GOT3 (cell line): ENCODE measurements at regions not wholly inside any gene's neighbourhood (a gene's known extent, or its start where the extent isn't known, plus 50 kb on each side); places are given as distances from the start of the nearest gene placed in this dataset.

Source experiments
- DNase-seq: peaks from one replicate; lab custom pipeline; 2025; ENCODE audit warnings: mixed read lengths; lab: John Stamatoyannopoulos, UW

DNA sequence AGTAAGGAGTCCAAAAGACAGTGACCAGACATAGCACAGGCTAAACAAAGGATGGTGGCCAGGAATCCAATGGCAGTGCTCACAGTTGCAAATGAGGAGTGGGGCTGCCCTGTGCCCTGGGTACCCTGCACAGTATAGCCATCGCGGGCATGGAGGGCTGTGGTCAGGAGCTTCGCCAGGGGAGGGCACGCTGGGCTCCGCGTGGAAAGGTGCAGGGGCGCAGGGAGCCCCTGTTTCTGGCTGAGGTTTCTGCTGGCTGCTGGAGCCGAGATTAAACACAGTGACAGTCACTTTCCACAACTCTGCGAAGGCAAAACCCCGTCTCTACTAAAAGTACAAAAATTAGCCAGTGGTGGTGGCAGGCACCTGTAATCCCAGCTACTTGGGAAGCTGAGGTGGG lies 194.7 kb downstream of the GALR1 start:
- DNase-seq: no peak

DNA sequence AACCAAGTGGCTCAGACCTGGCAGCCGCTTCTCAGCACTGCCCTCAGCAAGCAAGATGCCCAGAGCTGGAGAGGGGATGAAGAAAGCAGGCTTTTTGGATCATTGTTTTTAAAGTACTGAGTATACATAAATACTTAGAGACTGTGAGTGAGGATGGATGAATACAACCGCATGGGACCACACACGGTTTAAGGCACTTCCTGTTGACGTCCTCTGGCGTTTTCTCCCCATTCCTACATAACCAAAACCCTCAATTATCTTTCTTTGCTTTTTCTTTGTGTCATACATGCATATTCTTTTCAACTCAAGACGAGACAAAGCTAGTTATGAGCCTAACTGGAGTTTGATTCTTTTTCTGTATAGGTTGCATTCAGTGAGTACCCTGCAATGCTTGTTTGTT lies 198.4 kb downstream of the GALR1 start:
- no peak for DNase-seq

DNA sequence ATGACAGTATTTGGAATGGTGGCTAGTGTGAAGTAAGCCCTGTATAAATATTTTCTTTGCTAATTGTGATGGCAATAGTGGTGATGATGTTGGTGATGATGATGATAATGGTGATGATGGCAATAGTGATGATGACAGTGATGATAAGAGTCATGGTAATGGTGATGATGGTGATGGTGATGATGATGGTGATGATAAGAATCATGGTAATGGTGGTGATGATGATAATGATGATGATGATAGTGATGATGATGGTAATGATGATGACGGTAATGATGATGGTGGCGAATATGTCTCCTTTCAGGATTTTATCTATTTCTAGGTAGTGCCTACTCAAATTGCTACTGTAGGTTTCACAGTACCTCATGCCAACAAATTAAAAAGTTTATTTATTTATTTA lies 205.4 kb downstream of the GALR1 start:
- no peak for DNase-seq

DNA sequence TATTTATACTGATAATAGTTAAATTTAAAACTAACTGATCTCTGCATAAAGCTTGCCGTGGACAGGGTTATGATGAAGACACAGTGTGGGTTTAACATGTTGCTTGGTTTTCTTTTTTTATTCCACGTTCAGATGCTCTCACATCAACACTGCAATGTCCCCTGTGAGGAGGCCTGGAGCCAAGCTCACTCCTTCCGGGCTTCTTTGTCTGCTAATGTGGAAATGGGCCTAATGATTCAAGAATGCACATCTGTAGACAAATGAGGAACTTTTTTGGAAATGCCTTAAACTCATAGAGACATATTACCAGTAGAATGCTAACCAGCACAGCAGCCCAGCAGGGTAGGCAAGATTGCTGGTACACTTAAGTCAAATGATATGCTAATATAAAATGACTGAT lies 208.0 kb downstream of the GALR1 start:
- DNase-seq: no peak

DNA sequence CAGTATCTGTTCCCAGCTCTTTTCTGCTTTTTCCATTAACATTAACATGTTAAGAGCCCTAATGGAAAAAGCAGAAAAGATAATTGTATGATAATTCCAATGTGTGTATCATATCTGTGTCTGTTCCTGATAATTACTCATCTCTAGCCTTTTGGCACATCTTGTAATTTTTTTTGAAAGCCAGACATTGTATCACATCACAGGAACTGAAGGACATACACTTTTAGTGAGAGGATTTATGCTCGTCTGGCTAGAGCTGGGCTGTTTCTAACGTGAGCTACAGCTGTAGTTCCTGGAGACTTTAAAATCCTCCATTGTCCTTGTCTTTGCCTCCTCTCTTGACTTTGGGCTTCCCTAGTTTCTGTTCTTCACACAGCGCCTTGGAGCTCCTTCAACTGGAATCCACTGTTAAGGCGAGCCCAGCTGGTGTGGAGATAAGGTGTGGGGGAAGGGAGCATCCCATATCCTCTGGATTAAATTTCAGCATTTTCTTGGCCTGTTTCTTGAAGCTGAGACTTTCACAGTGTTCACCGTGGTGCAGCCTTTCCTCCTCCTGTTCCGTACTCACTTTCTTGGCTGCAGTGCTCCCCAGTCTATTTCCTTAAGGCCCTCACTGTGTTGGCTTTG lies 211.5 kb downstream of the GALR1 start:
- DNase-seq: no peak

DNA sequence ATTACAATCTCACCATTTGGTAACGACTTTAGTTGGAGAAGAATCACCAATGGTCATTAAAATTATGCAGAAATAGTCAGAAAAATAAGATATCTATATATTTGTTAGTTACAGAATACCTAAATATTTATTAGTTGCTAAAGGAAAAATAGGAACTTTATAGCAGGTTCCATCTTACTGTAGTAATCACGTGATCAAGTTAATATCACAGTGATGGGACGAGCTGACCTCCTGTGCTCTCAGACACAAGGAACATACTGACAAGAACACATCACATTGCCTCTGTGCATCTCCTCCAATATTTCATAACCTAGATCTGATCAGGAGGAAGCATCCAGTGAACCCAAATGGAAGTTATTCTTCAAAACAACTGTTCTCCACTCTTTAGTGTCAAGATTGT lies 215.3 kb downstream of the GALR1 start:
- DNase-seq: no peak

DNA sequence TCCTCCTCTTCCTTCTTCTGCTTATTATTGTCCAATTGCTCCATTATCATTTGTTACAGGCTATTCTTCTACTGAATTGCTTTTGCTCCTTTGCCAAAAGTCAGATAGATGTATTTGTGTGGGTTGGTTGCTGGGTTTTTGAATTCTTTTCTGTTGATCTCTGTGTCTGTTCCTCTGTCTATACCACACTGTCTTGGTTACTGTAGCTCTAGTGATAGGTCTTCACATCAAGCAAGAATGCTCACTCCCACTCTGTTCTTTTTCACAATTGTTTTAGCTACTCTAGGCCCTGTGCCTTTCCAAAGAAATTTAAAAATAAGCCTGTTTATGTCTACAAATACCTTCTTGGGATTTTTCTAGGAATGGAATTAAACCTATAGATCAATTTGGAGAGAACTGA lies 217.2 kb downstream of the GALR1 start:
- no peak for DNase-seq

DNA sequence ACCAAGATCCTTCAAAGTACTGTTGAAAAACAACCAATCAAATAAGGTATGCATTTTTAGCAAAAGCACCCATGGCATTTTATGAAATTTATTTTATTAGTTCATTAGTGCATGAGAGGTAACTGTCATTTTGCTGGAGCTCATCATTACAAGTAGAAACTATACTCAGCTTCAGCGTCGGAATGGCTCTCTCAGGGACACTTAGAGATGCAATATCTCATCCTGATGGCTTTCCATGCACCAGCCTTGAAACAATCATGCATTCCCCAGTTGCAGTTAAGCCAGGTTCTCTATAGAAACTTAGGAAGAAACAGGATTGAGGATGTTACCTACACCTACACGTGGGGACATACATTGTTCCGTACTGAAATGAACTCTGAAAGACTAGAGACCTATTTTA lies 219.5 kb downstream of the GALR1 start:
- DNase-seq: no peak

DNA sequence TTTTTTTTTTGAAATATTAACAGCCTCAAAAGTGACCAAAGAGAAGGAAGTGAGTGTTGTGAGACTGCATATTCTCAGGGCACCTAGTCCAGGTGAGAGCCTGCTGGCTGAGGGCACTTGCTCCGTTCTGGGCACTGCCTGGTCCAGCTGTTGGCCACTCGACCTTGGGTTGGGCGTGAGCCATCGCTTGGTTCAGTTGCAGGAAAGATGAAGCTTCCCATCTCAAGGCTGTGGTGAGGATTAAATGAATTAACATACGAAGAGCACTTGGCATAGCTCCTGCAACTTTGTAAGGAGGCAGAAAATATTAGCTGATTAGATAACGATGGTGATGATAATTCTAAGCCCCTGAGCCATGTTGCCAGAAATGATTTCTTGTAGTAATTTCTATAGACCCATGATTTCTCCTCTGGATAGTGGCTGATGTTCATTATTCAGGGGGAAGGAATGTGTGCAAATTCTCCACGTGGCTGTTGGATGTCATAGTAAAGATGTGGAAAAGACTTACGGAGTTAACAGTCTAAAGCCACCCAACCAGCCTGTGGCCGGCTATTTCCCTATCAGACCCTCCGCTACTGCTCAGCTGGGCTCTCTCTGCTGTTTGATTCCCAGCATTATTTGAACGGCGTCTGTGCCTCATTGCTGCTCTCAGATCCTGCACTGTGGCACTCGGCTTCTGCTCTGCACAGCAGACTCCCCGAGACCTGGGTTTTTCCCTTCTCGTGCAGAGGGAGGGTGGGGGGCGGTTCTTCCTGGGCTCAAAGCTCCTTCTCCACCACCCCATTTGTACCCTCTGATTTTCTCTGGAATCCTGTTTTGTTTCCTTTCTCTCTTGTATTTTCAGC lies 221.1 kb downstream of the GALR1 start:
- no peak for DNase-seq

DNA sequence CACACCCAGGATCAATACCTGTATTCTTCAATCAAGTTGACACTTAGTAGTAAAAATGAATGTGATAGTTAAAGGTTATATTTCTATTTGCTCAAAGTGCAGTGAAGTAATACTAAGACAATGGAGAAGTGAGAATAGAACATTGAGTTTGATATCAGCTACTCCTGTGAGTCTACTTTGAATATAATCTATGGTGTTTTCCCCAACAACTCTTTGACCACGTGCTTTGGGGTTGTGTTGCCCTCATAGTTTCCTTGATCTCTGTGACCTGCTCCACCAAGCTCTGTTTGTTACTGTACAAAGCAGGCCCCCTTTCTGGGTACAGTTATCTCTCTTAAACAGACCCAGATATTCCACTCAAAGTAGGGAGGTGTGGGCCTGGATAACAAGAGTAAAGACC lies 222.9 kb downstream of the GALR1 start:
- no peak for DNase-seq

DNA sequence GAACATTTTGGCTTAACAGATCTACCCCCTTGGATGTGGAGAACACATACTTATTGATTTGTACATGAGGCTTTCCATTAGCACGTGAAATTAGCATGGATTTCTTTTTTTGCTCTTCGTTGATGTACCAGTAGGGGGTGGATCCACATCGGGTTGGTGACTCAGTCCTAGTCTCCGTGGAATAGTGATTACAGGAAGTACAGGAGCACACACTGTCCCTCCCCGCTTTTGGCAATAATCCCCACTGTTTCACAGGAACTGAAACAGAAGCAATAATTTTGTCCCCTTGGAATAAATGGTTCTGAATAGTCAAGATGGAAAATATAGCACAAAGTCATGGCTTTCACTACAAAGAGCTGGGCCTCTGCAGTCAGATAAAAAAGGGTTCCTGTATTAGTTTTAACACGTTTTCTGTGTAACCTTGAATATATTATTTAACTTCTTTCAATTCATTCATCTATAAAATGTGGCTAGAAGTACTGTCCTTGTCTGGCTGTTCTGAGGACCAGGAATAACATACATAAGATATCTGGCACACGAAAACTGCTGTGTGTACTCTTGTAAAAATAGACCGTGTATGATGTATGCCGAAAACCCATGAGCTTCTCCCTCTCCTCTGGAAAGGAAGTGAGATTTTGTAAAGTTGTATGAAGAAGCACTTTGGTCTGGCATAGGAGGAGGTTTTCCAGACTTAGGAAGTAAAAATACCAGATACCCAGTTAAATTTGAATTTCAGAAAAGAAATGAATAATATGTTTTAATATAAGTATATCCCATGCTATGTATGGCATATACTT lies 229.2 kb downstream of the GALR1 start:
- no peak for DNase-seq

DNA sequence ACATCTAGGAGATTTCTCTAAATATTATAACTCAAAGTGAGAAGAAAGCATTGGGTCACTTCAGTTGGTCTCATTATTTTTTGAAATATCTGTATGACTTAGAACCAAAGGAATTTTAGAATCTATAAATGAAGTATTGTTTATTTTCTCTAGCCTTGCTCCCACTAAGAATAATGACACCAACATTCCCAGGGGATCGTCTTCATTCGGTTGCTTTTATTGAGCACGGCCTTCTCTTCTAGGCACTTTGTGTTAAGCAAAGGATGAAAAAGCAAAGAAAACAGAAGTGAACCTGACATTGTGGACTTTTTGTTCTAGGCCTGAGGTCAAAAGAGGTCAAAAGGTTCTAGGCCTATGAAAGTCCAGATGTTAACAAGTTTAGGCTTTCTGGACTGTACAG lies 231.9 kb downstream of the GALR1 start:
- DNase-seq: no peak

DNA sequence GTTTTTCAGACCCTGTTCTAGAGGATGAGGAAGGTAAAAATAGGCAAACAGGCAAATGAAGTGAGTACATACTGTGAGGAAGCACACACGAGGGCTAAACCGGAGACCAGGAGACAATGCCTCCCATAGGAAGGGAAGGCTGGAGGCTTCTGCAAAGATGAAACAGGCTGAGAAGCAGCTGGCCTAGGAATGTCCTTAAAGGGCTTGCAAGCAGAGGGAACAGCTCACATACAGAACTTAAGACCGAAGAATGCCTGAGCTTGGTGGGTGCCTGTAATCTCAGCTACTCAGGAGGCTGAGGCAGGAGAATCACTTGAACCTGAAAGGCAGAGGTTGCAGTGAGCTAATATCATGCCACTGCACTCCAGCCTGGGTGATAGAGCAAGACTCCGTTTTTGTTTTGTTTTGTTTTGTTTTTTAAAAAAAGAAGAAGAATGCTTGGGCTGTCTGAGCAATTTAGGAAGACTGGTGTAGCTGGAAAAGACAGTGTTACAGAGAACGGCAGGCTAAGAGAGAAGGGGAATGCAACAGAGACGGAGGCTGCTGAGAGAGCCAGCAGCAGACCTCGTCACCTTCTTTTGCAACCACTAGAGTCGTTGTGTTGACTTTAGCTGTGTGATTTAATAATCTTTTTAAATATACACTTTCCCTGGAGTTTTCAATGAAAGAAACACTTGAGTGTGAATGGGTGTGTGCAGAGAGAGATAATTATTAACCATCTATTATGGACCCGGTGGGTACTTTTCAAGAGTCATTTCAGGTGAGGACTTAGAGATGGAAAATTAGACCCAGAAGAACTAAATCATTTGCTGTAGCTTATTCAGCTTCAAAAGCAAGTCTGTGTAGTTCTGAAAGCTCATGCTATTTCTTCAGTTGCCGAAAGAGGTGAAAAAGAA lies 232.8 kb downstream of the GALR1 start:
- no peak for DNase-seq

DNA sequence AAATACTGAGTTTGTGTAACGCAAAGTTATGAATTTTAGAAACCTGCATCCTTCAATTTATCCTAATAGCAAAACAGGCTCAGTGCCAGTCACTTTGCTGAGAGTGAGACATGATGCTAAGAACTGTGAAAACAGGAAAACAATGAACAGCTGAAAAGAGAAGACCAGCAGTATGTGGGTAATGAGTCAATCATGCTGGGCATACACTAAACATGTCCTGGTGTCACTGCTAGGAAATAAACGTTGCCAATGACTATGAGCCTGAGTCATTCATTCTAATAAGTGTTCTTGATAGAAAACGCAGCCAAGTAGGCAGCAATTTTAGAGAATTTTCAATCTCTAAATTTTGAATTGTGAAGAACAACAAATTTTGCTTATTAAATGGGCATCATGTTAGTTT lies 237.3 kb downstream of the GALR1 start:
- DNase-seq: no peak

DNA sequence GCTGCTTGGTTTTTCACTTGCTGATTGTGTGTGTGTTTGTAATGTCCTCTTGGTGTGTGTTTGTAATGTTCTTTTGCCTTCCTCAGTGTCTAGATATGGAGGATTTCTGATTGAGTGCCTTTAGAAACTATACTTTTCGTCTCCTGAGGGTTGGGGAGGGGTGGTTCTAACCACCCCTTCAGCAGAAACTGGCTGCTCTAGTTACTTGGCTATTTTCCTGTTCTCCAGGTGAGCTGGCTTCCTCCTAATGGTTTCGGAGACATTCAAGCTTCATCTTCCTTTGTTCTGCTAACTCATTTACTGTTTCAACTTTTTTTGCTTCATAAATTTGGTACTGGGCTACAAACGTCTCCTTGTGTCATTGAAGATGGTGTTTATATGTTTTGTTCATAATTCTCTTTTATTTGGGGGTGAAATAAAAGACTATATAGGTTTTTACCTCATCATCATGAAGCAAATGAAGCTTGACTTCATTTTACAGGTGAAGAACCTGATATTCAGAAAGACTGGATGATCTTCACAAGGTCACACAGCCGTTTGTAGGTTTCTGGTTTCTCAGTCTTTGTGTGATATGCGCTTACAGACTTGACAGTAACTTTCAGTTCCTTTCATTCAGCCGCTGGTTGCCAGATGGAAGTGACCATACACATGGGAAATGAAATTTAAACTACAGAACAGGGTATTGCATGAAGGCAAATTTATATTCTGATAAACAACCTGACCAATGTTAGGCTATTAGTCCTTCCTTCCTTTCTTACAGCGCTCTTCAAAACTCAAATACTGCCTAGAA lies 238.5 kb downstream of the GALR1 start:
- DNase-seq: no peak

DNA sequence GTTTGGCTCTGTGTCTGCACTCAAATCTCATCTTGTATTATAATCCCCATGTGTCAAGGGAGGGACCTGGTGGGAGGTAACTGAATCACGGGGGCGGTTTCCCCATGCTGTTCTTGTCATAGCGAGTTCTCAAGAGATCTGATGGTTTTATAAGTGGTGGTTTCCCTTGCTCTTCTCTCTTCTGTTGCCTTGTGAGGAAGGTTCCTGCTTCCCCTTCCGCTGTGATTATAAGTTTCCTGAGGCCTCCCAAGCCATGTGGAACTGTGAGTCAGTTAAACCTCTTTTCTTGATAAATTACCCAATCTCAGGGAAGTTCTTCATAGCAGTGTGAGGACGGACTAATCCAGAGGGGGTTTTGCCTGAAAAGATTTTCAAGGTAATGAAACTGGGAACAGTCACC lies 245.4 kb downstream of the GALR1 start:
- no peak for DNase-seq

DNA sequence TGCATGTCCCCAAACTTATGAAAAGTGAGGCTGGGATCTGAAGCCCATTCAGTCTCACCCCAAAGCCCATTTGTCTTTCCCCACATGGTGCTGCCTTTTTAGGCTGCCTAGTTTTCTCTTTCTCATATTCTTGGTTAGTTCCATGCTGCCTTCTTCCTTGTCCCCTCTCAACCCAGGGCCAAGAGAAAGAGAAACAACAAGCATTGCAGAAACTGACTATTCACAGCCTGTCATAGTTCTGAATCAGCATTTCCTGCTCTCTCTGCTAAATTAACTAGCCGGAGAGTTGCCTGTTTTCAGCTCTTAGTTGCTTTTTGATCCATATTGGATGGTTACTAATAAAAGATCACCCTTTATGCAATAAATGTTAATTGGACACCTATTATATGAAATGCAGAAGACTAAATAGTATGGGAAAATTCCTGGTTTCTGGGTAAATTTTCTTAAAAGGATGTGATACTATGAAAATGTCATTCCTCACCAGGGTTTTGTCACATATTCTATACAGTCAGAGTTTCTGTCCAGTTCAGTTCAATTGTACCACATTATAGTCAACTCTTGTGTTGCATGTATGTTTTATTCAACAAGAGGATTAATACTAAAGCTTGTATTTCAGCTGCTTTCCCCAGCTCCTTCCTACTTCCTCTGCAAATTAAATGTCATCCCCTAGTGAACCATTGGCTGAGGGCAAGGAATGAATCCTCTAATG lies 246.5 kb downstream of the GALR1 start:
- no peak for DNase-seq

DNA sequence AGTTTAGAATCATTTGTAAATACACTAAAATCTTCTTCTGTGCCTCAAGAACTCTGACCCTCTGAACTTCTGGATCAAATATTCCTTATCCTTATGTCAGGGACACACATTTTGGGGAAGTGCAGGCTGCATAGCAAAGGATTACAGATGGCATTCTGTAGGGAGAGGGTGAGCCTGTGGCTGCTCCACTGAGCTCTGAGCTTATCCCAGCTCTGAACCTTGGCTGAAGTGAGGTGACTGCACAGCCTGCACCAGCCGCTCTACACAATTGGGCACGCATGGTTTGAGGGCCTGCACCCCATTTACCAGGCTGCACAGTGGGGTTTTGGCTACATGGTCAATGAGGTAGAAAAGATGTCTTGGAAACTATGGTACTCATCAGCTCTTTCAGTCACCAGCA lies 251.6 kb downstream of the GALR1 start:
- DNase-seq: no peak

DNA sequence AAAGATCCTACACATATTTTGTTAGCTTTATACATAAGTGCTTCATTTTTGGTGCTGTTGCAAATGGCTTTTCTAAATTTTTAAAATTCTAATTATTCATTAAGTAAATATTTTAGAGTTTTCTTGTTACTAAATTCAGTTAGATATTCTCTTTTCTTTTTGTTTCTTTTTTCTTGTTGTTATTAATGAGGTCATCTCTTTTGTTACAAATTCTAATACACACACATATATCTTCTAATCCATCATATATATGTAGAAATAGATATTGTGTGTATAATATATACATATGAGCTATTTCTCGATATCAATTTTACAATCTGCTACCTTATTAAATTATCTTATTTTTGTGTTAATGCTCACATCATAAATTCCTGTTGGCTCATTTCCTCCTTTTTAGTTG lies 255.9 kb downstream of the GALR1 start:
- no peak for DNase-seq

DNA sequence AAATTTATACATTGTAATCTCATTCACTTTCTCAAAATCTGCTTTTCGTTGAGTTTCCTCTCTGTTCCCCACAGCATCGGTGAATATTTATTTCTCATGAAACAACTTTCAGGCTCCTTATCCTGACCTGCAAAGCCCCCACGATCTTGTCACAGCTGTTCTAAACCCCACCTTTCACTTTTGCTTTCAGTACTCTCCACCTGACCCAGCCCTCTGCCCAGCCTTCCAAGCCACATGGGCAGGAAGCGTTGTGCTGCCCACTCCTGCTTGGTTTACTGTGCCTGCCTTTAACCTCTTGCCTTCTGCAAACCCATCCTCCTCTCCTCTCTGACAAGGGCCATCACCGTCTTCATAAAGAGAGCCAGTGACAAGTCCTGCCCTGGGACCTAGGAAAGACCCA lies 262.5 kb downstream of the GALR1 start:
- no peak for DNase-seq

DNA sequence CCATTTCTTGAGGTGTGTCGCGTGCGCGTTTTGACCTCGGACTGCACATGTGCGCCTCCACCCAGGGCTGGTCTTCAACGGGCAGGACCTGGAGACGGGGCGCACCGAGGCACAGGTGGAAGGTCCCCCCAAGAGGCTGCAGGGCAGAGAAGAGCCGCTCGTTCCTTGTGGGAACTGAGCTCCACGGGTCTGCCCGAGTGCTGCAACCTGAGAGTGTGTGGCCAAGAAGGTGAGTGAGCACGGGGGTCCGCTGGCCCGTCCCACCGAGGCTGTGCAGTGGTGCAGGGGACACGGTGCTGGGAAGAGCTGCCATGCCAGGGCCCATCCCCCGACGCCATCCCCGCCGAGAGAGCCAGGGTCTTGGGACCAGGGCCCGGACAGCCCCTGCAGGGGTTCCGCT lies 268.3 kb downstream of the GALR1 start:
- no peak for DNase-seq
